Activated T-cell treated with anti-CD3 and anti-CD28 coated beads for 4 hours (primary cell): ENCODE measurements at regions not wholly inside any gene's neighbourhood (a gene's known extent, or its start where the extent isn't known, plus 50 kb on each side); places are given as distances from the start of the nearest gene placed in this dataset.

Experiments used
- DNase-seq: peaks from one replicate; pipeline ENCODE4 v3.0.0-alpha.2; 2020

- DNase-seq = no peak
Measured at GRCh38 chr1:222161676-222162075, 386.2 kb downstream of the HHIPL2 start.

DNA sequence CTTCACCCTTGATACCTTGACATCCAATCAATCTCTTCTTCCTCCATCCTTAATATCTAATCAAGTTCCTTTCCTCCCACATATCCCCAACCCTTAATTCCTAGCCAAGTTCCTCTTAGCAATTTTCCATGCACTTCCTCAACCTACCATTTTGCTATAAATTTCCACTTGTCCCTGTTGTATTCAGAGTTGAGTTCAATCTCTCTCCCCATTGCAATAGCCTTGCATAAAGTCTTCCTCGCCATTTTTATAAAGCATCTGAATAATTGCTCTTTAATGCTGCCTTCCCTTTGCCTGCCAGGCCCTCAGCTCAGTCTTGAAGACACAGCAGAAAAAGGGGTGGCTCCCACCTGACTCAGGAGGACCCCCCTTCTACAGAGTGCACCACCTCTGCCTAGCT is 390.3 kb downstream of the HHIPL2 start:
- DNase-seq = no peak

- no peak for DNase-seq
Measured at GRCh38 chr1:222140206-222140605, 398.3 kb upstream of the DUSP10 start.

DNA sequence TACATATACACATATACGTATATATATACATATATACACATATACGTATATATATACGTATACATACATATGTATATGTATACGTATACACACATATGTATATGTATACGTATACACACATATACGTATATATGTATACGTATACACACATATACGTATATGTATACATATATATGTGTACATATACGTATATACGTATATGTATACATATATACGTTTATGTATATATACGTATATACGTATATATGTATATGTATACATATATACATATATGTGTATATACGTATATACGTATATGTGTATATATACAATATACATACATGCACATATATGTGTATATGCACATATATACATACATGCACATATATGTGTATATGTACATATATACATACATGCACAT is 396.2 kb upstream of the DUSP10 start:
- no peak for DNase-seq

- no peak for DNase-seq
Measured at GRCh38 chr1:222136869-222137268, 395.0 kb upstream of the DUSP10 start.

DNA sequence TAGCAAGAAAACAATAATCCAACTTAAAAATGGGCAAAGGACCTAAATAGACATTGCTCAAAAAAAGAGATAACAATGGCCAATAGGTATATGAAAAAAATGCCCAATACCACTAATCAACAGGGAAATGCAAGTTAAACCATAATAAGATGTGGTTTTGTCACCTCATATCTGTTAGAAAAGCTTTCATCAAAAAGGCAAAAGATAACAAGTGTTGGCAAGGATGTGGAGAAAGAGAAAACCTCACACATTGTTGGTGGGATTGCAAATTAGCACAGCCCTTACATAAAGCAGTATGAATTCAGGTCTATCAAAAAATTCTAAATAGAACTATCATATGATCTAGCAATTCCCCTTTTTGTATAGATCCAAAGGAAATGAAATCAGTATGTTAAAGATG is 387.2 kb upstream of the DUSP10 start:
- DNase-seq = no peak

DNA sequence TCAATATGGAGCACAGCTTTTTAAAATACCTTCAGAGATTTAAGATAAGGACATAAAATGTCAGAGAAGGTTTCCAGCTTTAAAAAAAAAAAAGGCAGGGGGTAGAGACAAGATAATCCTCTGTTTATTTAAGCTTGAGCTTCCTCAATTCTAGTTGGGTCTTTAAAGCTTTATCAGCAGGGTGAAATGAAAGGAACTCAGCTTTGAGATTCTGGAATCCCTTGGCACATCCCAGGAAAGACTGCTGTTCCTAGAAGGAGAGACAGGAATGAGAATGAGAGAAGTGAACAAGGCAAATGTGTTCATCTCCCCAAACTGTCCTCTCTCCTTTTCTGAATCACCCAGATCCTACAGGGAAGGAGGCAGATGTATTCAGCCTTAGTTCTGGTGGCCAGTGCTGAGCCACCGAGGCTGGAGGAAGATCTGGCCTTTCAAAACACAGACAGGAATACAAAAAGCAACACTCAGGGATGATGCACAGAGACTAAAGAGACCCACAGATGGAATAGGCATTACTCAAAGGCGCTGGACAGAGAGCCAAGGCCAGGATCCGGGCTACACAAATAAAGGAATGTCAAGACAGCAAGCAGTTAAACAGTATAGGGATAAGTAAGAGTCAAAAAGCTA is 385.8 kb upstream of the DUSP10 start:
- no peak for DNase-seq

DNA sequence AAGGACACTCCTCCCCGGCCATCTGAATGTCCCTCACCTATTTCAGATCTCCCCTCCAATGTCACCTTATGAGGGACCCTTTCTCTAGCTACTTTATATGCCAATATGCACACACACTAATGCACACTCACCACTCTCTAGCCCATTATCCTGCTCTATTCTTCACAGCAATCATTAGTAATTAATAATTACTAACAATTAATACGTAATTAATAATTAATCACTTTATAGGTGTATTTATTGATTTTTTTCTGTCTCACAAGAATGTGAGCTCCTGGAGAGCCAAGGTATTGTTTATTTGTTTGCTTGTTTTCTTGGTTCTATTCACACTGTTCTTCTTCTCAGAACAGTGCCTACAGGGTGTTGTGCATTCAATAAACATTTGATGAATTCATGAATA is 385.2 kb upstream of the DUSP10 start:
- DNase-seq = no peak

- DNase-seq = no peak
Measured at GRCh38 chr1:222126052-222126451, 384.2 kb upstream of the DUSP10 start.

DNA sequence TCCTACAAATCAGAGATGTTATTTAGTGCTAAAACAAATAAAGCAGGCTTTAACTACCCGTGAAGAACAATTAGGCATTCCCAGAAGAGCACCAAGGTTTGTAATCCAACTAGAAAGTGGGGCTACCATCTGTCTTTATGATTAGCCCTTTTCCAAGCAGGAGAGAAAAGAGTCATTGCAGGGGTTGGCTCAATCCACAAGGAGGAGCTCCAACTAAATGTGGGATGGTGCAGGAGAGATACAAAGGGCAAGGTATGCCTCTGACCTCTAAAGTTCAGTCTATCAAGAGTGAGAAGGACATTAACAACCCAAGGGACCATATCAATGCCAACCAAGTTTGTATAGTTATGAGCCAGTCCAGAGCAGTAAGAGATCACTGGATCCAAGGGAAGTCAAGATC is 382.7 kb upstream of the DUSP10 start:
- DNase-seq = no peak

DNA sequence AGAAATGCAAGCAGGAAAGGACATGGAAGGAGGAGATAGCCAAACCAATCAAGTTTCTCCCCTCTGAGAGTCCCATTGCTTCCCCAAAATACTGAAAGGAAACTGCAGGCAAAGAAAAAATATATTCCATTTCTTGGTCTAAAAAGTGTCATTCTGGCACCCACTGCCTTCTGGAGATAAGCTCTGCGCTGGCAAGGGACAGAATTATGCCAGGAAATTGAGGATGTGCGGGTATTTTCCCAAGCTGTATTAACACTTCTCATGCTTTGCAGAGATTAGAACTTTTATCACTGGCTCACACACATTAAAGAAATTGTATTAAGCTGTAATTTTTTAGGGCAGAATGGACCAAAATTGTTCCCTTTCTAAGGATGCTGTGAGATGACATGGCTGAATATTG is 381.2 kb upstream of the DUSP10 start:
- DNase-seq = no peak

DNA sequence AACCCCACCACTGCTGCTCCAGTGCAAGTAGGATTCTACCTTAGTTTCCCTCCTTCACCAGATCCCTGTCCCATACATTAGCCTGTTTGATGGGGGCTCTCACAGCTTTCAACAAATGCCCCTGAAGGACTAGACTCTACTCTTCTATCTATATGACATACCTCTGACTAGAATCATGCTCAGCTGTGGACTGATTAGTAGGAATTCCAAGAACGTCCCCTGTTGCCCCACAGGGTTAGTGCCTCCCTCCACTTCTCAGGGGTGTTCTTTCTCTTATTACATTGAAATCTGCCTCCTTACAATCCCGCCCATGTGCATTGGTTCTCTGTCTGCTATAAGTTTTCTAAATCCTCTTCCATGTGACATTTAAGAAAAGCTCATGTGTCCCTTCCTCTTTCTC is 375.9 kb upstream of the DUSP10 start:
- DNase-seq = no peak

DNA sequence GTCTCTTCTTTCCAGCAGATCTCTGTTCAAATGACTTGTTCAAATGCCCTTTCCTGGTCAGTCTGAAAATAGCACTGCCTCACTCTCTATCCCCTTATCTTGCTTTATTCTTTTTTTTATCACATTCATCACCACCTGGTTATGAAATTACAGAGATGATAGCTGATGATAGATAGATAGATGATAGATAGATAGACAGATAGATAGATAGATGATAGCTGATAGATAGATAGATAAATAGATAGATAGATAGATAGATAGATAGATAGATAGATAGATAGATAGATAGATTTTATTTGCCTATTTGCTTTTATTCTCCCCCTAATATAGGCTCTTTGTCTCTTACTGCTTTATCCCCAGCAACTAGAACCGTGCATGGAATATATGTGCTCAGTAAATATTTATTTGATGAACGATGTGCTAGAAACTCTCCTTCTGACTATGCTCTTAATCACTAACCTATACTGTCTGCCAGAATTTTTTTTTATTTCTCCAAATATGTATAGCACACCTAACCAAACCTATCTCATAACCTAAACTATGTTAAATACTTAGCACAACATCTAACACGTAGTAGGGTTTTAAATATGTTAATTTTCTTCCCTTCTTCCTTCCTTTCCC is 372.8 kb upstream of the DUSP10 start:
- no peak for DNase-seq

GRCh38 chr1:222109836-222110235 is 367.9 kb upstream of the DUSP10 start:
- DNase-seq = no peak

- no peak for DNase-seq
Measured at GRCh38 chr1:222107975-222108374, 366.1 kb upstream of the DUSP10 start.

DNA sequence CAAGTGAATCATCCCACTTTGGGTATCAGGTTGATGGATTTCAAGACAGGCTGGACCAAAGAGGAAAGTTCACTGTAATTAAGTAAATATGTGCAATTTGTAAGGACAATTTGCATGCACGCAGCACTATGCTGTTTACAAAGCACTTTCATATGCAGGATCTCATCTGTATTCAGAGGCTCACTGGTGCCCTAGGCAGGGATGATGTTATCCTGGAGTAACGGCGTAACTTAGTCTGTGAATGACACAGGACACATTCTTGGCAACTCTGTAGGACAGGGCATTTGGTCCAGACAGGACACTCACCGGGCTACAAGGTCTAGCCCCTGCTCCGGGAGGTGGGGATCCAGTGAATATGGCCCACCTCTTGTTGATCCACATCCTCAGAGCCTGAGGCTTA is 365.4 kb upstream of the DUSP10 start:
- no peak for DNase-seq

DNA sequence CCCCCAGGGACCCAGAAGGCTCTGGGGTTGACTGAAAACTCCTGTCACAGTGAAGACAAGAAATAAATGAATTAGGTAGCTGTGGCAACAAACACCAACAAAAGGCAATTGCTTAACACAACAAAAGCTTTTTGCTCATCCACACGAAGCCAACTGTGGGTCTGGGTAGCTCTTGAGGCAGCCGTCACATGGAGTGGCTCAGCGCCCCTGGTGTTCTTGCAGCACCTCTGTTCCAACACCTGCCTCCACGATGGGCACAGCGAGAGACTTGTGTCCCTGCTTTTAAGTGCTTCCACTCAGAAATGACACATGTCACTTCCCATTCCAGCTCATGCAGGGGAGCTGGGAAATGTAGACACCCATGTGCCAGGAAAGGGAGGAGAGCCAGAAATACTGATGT is 364.5 kb upstream of the DUSP10 start:
- DNase-seq = no peak

GRCh38 chr1:222105861-222106260 is 364.0 kb upstream of the DUSP10 start:
- no peak for DNase-seq

DNA sequence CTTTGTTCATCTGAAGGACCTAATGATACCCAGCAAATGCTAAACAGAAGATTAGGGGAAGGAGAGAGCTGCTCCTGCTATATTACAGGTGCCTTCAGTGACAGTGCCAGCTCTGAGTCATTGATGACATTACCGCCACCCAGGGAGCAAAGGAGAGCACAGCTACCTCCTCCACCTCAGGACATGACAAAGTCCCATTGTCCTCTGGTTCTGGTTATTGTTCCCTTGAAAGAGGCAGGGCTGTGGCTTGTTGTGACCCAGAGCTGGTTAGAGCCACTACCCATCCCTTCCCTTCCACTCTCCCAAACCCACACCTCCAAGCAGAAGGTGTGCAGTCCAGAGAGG is 363.5 kb upstream of the DUSP10 start:
- DNase-seq = no peak

DNA sequence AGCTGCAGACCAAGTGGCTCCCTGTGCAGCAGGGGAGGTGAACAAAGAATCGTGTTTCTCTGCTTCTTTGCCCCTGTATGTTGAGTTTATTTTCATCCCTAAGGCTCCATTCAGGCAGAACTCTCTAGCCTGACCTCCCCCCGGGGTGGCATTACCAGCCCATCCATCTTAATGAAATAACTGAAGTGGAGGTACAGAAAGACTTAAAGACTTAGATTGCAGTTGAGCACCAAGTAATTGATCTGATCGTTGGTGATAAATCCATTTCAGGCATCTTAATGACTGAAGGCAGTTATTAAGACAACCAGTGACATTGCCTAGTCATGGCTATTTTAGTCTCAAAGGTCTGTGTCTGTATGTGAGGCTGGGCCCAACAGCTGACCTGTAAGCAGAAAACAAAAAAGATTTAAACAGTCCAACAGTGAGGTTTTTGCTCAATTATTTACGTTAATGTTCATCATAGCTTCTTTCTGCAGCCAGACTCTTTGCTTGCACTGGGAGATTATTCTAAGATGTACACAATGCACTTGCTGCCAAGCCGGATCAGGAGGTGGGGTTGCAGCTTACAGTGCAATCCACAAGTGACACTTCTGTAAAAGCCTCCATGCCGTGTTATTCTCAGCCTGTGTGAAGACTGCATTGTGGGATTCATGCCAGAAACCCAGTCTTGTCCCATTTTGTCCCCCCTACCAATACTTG is 363.0 kb upstream of the DUSP10 start:
- DNase-seq = no peak

GRCh38 chr1:222104097-222104496 is 362.2 kb upstream of the DUSP10 start:
- no peak for DNase-seq

DNA sequence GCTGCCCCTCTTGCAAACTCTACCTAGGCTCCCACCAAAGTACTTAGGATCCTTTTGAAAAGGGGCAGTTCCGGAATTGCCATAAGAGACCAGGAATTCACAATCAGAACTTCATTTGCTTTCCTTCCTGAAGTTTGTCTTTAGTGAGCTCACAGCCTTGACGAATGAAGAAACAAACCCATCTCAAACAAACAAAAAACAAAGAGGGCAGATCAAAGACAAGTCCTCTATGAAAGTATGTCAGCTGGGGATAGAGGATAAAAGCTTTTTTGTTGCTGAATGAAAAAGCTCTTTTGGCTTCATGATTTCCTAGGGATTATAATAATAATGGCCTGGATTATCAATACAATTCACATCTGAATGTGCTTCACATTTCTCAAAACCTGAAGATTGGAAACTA is 357.9 kb upstream of the DUSP10 start:
- DNase-seq = no peak

- DNase-seq = no peak
Measured at GRCh38 chr1:222098404-222098803, 356.5 kb upstream of the DUSP10 start.

DNA sequence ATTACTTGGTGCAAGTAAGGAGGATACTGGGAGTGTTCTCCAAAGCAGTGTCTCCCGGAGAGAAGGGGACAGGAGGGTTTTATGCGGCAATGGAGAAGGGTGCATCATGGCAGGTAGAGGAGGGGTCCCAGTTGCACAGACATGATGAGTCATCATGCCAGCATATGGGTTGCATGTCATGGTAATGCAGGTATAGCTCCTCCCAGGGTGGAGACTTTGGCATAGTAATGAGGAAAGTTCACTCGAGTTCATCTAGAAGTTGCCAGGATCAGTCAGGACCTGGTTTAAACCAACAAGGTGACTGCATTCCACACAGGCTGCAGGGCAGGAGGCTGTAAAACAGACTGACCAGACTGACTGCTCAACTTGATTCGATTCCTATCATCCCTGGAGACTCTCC is 355.7 kb upstream of the DUSP10 start:
- DNase-seq = no peak

GRCh38 chr1:222096883-222097282 is 355.0 kb upstream of the DUSP10 start:
- DNase-seq = no peak
